T-helper 17 cell (primary cell): ENCODE measurements at regions not wholly inside any gene's neighbourhood (a gene's known extent, or its start where the extent isn't known, plus 50 kb on each side); places are given as distances from the start of the nearest gene placed in this dataset.

ENCODE experiments used
- ATAC-seq: fragments of 150-1000 bp; cut with Tn5 transposase; 2 replicates; pipeline ENCODE4 v1.10.0; 2021; ENCODE audit warnings: mild to moderate bottlenecking, moderate library complexity
- DNase-seq, 3 donors: peaks; one replicate each; pipeline versions ENCODE4 v3.0.0 to v3.0.0-alpha.2; 2020 to 2021
- H3K9me3 ChIP-seq: one replicate; pipeline ENCODE4 v1.7.0; 2013; ENCODE audit warnings: low read length, mild to moderate bottlenecking; ENCODE audit not compliant: control insufficient read depth, poor library complexity, severe bottlenecking
- H3K27ac Mint-ChIP-seq: one replicate; pipeline ENCODE4 v1.8.0; 2022; ENCODE audit warnings: mild to moderate bottlenecking, moderate library complexity, mixed read lengths
- H3K27me3 Mint-ChIP-seq: one replicate; pipeline ENCODE4 v1.8.0; 2022; ENCODE audit warnings: mixed read lengths
- H3K36me3 Mint-ChIP-seq: one replicate; pipeline ENCODE4 v1.8.0; 2022; ENCODE audit warnings: low read depth, mixed read lengths
- H3K4me1 Mint-ChIP-seq: one replicate; pipeline ENCODE4 v1.8.0; 2022; ENCODE audit warnings: mild to moderate bottlenecking, mixed read lengths
- H3K4me3 Mint-ChIP-seq: one replicate; pipeline ENCODE4 v1.8.0; 2022; ENCODE audit warnings: mild to moderate bottlenecking, moderate library complexity, mixed read lengths

- no peaks in the 10 kb centered on the region for H3K36me3 Mint-ChIP-seq
- ATAC-seq (no peak), DNase-seq (no peak)
- H3K9me3 ChIP-seq: no peaks in the 10 kb centered on the region
- no peak overlapping the region for H3K4me3 Mint-ChIP-seq
- H3K27me3 Mint-ChIP-seq: no peaks in the 10 kb centered on the region
- H3K27ac Mint-ChIP-seq: no peak overlapping the region
- no peaks in the 10 kb centered on the region for H3K4me1 Mint-ChIP-seq
Measured at GRCh38 chr3:137349557-137350348, 392.0 kb downstream of the IL20RB start.

- ATAC-seq: no peak
- H3K27ac Mint-ChIP-seq: no peak overlapping the region
- H3K9me3 ChIP-seq: peaks cover 3% of the 10 kb centered on the region
- H3K27me3 Mint-ChIP-seq: no peaks in the 10 kb centered on the region
- no peak overlapping the region for H3K4me3 Mint-ChIP-seq
- no peaks in the 10 kb centered on the region for H3K36me3 Mint-ChIP-seq
- no peaks in the 10 kb centered on the region for H3K4me1 Mint-ChIP-seq
- no peak for DNase-seq
Measured at GRCh38 chr3:137360531-137361201, 402.9 kb downstream of the IL20RB start.

DNA sequence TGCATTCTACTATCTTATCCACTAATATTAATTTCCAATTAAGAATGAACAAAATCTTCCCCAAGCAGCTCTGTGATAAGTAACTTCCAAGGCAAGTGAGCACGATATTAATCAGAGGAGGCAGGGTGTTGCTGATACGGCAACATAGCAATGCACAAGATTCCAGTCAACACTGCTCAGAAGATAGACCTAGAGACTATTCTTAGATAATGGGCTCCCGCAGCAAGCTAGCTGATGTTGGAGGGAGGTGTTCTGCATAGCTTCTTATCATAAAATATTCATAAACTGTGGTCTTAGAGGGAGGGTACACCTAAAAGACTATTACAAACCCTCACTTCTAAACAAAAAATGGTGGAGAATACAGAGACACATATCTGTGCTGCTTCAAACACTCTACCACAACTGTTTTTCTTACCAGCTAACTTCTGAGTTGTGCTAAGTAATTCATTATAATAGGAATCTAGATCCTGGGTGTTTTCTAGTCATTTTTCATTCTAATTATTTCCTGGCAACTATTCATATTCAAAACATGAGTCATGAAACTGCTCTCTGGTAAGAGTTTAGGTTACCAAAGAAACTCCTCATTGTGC lies 382.0 kb upstream of the SOX14 start:
- Mint-ChIP-seq H3K4me1 (no peaks in the 10 kb centered on the region), H3K27ac (no peak overlapping the region), H3K27me3 (no peaks in the 10 kb centered on the region), H3K36me3 (no peaks in the 10 kb centered on the region), H3K4me3 (no peak overlapping the region)
- no peaks in the 10 kb centered on the region for H3K9me3 ChIP-seq
- ATAC-seq (no peak), DNase-seq (no peak)

GRCh38 chr3:137385922-137386321 lies 378.2 kb upstream of the SOX14 start:
- H3K27ac Mint-ChIP-seq: no peak overlapping the region
- no peaks in the 10 kb centered on the region for H3K27me3 Mint-ChIP-seq
- no peaks in the 10 kb centered on the region for H3K9me3 ChIP-seq
- H3K36me3 Mint-ChIP-seq: no peaks in the 10 kb centered on the region
- H3K4me1 Mint-ChIP-seq: no peaks in the 10 kb centered on the region
- ATAC-seq (no peak), DNase-seq (no peak)
- no peak overlapping the region for H3K4me3 Mint-ChIP-seq

- no peaks in the 10 kb centered on the region for H3K9me3 ChIP-seq
- no peak overlapping the region for H3K4me3 Mint-ChIP-seq
- ATAC-seq (no peak), DNase-seq (no peak)
- H3K4me1 Mint-ChIP-seq: no peaks in the 10 kb centered on the region
- no peaks in the 10 kb centered on the region for H3K27me3 Mint-ChIP-seq
- H3K36me3 Mint-ChIP-seq: no peaks in the 10 kb centered on the region
- no peak overlapping the region for H3K27ac Mint-ChIP-seq
Measured at GRCh38 chr3:137409584-137409983, 354.5 kb upstream of the SOX14 start.

DNA sequence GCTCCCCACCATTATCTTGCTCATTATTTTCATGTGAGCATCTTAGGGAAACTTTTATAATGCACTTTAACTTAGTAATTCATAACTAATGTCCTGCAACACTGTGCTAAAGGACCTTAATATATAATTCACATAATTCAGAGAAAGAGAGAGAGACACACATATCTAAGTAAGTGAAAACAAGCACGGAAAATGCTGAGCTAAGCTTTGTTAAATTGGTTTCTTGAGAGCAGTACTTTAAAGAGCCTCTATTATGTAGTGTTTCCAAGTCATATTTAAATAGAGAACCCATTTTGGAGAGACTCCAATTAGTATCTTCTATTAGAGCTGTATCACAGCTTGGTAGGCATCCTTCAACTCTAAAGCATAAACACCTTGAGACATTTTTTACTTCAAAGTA lies 354.1 kb upstream of the SOX14 start:
- H3K27ac Mint-ChIP-seq: no peak overlapping the region
- ATAC-seq (no peak), DNase-seq (no peak)
- H3K9me3 ChIP-seq: no peaks in the 10 kb centered on the region
- no peak overlapping the region for H3K4me3 Mint-ChIP-seq
- H3K36me3 Mint-ChIP-seq: no peaks in the 10 kb centered on the region
- H3K27me3 Mint-ChIP-seq: no peaks in the 10 kb centered on the region
- H3K4me1 Mint-ChIP-seq: no peaks in the 10 kb centered on the region

- no peak overlapping the region for H3K4me3 Mint-ChIP-seq
- H3K27ac Mint-ChIP-seq: no peak overlapping the region
- no peaks in the 10 kb centered on the region for H3K4me1 Mint-ChIP-seq
- H3K36me3 Mint-ChIP-seq: no peaks in the 10 kb centered on the region
- DNase-seq (no peak), ATAC-seq (no peak)
- H3K27me3 Mint-ChIP-seq: no peaks in the 10 kb centered on the region
- no peaks in the 10 kb centered on the region for H3K9me3 ChIP-seq
Measured at GRCh38 chr3:137420198-137420995, 343.7 kb upstream of the SOX14 start.

GRCh38 chr3:137438561-137438960 lies 325.6 kb upstream of the SOX14 start:
- no peak overlapping the region for H3K4me3 Mint-ChIP-seq
- H3K27ac Mint-ChIP-seq: no peak overlapping the region
- H3K4me1 Mint-ChIP-seq: no peaks in the 10 kb centered on the region
- ATAC-seq: no peak
- DNase-seq: no peak
- H3K27me3 Mint-ChIP-seq: no peaks in the 10 kb centered on the region
- no peaks in the 10 kb centered on the region for H3K9me3 ChIP-seq
- H3K36me3 Mint-ChIP-seq: no peaks in the 10 kb centered on the region

- Mint-ChIP-seq H3K4me1 (no peaks in the 10 kb centered on the region), H3K36me3 (no peaks in the 10 kb centered on the region), H3K4me3 (no peak overlapping the region), H3K27ac (no peak overlapping the region), H3K27me3 (no peaks in the 10 kb centered on the region)
- H3K9me3 ChIP-seq: no peaks in the 10 kb centered on the region
- no peak for ATAC-seq
- no peak for DNase-seq
Measured at GRCh38 chr3:137460944-137461343, 303.2 kb upstream of the SOX14 start.

DNA sequence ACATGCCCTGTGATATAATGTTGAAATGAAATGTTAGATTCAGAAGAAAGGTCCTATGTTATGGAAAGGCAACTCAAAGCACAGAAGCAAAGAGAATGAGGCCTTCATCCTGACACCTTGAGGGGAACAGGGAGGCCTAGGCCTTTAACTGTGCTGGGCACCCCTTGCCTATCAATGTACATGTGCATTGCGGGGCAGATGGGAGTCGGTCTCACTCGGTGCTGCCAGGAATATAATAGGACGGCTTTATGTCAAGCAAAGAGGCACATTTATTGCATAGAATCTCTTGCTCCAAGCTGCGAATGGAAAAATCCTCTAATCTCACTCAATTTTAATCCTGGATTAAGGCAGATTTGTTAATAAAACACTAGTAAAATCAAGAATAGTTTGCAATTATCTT lies 301.0 kb upstream of the SOX14 start:
- no peaks in the 10 kb centered on the region for H3K9me3 ChIP-seq
- Mint-ChIP-seq H3K27ac (no peak overlapping the region), H3K4me1 (no peaks in the 10 kb centered on the region)

DNA sequence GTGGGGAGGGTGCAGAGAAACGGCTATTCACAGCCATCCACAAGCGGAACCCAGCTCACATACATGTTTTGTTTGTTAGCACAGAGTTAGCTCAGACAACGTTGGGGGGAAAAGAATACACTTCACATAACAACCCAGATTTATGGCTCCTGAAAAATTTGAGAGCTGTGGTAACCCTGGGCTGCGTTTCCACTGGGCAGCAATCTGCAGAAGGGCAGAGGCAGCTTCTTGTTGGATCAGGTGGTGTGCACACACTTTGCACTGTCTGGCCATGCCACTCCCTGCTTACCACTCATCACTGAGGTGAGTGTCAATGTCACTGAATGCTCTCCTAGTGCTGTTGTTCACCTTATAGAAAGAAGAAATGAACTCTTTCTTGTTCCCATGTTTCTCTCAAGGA lies 299.8 kb upstream of the SOX14 start:
- DNase-seq (no peak), ATAC-seq (no peak)
- Mint-ChIP-seq H3K36me3 (no peaks in the 10 kb centered on the region), H3K4me3 (no peak overlapping the region), H3K4me1 (no peaks in the 10 kb centered on the region), H3K27me3 (no peaks in the 10 kb centered on the region), H3K27ac (no peak overlapping the region)
- H3K9me3 ChIP-seq: no peaks in the 10 kb centered on the region

More for the DNA sequence above, 301.0 kb upstream of the SOX14 start:
- H3K36me3 Mint-ChIP-seq: no peaks in the 10 kb centered on the region
- no peak for ATAC-seq
- DNase-seq: no peak
- no peak overlapping the region for H3K4me3 Mint-ChIP-seq
- no peaks in the 10 kb centered on the region for H3K27me3 Mint-ChIP-seq

- Mint-ChIP-seq H3K27ac (no peak overlapping the region), H3K4me1 (no peaks in the 10 kb centered on the region), H3K4me3 (no peak overlapping the region), H3K27me3 (no peaks in the 10 kb centered on the region), H3K36me3 (no peaks in the 10 kb centered on the region)
- H3K9me3 ChIP-seq: no peaks in the 10 kb centered on the region
- ATAC-seq: no peak
- DNase-seq: no peak
Measured at GRCh38 chr3:137468446-137468845, 295.7 kb upstream of the SOX14 start.

- H3K4me3 Mint-ChIP-seq: no peak overlapping the region
Measured at GRCh38 chr3:137469263-137469662, 294.9 kb upstream of the SOX14 start.

More at GRCh38 chr3:137469263-137469662, 294.9 kb upstream of the SOX14 start:
- no peaks in the 10 kb centered on the region for H3K9me3 ChIP-seq
- Mint-ChIP-seq H3K4me1 (no peaks in the 10 kb centered on the region), H3K36me3 (no peaks in the 10 kb centered on the region), H3K27me3 (no peaks in the 10 kb centered on the region), H3K27ac (no peak overlapping the region)
- ATAC-seq (no peak), DNase-seq (no peak)
